Coronary artery (tissue), 2 donors: ENCODE measurements at regions not wholly inside any gene's neighbourhood (a gene's known extent, or its start where the extent isn't known, plus 50 kb on each side); places are given as distances from the start of the nearest gene placed in this dataset.

Experiments used
- DNase-seq: peaks from one replicate; pipeline ENCODE4 v3.0.0-alpha.2; 2017; ENCODE audit warnings: low spot score
- H3K27ac ChIP-seq, 2 donors: fragments of 200-600 bp; sonication (generic); one replicate each; pipeline ENCODE4 v1.5.1; 2016 to 2019
- H3K4me3 ChIP-seq: fragments of 200-600 bp; sonication (generic); 2 replicates; pipeline ENCODE4 v1.5.1; 2016; ENCODE audit warnings: mild to moderate bottlenecking, moderate library complexity
- CTCF ChIP-seq: fragments of 200-600 bp; sonication (generic); IDR thresholded peaks from one replicate; pipeline ENCODE4 v1.5.1; 2019; ENCODE audit warnings: antibody characterized with exemption

GRCh38 chr9:100674419-100675122 lies 96.7 kb downstream of the CAVIN4 start:
- Histone ChIP-seq H3K27ac (no peak overlapping the region), H3K4me3 (no peak overlapping the region)
- TF ChIP-seq CTCF = no peak
- no peak for DNase-seq

GRCh38 chr9:100679834-100680233 lies 102.0 kb downstream of the CAVIN4 start:
- Histone ChIP-seq H3K4me3 (no peak overlapping the region), H3K27ac (no peak overlapping the region)
- no peak for DNase-seq
- TF ChIP-seq CTCF = no peak

GRCh38 chr9:100686420-100686819 lies 108.5 kb downstream of the CAVIN4 start:
- no peak for DNase-seq
- no peak overlapping the region for H3K4me3 ChIP-seq
- H3K27ac ChIP-seq = no peak overlapping the region
- TF ChIP-seq CTCF = no peak

- DNase-seq = no peak
- Histone ChIP-seq H3K4me3 (no peak overlapping the region), H3K27ac (no peak overlapping the region)
- no peak for TF ChIP-seq CTCF
These were observed 111.8 kb downstream of the CAVIN4 start for GRCh38 chr9:100689635-100690034.

- no peak overlapping the region for H3K27ac ChIP-seq
These were observed 112.6 kb downstream of the CAVIN4 start for GRCh38 chr9:100690438-100690837.

GRCh38 chr9:100697339-100697738 lies 119.5 kb downstream of the CAVIN4 start:
- no peak overlapping the region for H3K4me3 ChIP-seq
- DNase-seq = no peak
- TF ChIP-seq CTCF = no peak
- no peak overlapping the region for H3K27ac ChIP-seq

More at GRCh38 chr9:100690438-100690837, 112.6 kb downstream of the CAVIN4 start:
- no peak overlapping the region for H3K4me3 ChIP-seq
- no peak for DNase-seq
- TF ChIP-seq CTCF = no peak

GRCh38 chr9:100698945-100699344 lies 121.1 kb downstream of the CAVIN4 start:
- DNase-seq = no peak
- H3K4me3 ChIP-seq = no peak overlapping the region
- H3K27ac ChIP-seq = no peak overlapping the region
- no peak for TF ChIP-seq CTCF
